ENCODE measurements at regions not wholly inside any gene's neighbourhood (a gene's known extent, or its start where the extent isn't known, plus 50 kb on each side); places are given as distances from the start of the nearest gene placed in this dataset.

GRCh38 chr18:25535495-25535894 lies 183.5 kb upstream of the ZNF521 start:
- TF ChIP-seq BHLHE40 (IDR thresholded peaks at IDR 0.05; ENCODE audit: low read depth, low read length) (no peak), EP300 (IDR thresholded peaks at IDR 0.05) (no peak), JUNB (IDR thresholded peaks at IDR 0.05) (no peak), CTCF (IDR thresholded peaks at IDR 0.05) (no peak), MAFK (IDR thresholded peaks at IDR 0.05; ENCODE audit: partially characterized antibody) (no peak), REST (IDR thresholded peaks at IDR 0.05) (no peak), POLR2AphosphoS2 (conservative IDR thresholded peaks at IDR 0.05; ENCODE audit: low read length) (no peak), CBX8 (IDR thresholded peaks at IDR 0.05) (no peak), BCL3 (IDR thresholded peaks at IDR 0.05) (no peak), RCOR1 (IDR thresholded peaks at IDR 0.05; ENCODE audit: low read depth, low read length) (no peak), KDM1A (IDR thresholded peaks at IDR 0.05; ENCODE audit: low read depth) (no peak), PHF8 (IDR thresholded peaks at IDR 0.05; ENCODE audit: borderline replicate concordance, low read depth) (no peak), RAD21 (conservative IDR thresholded peaks at IDR 0.05 in 1 of 2, IDR thresholded peaks at IDR 0.05 in 1 of 2) (no peak), MAX (IDR thresholded peaks at IDR 0.05) (no peak)

Data from A549 (cell line).